OCI-LY1 (cell line): ENCODE measurements at regions not wholly inside any gene's neighbourhood (a gene's known extent, or its start where the extent isn't known, plus 50 kb on each side); places are given as distances from the start of the nearest gene placed in this dataset.

ENCODE experiments used
- H2AFZ ChIP-seq: fragments of 200-600 bp; sonication (generic), shearing (Covaris generic); 2 replicates; pipeline ENCODE4 v1.6.0; 2014; ENCODE audit warnings: antibody characterized with exemption, mild to moderate bottlenecking, low read length
- H3F3A ChIP-seq: fragments of 200-600 bp; sonication (generic), shearing (Covaris generic); 2 replicates; pipeline ENCODE4 v1.6.0; 2014; ENCODE audit warnings: mild to moderate bottlenecking, antibody characterized with exemption, low read length, moderate library complexity; ENCODE audit not compliant: insufficient read depth
- H3K27ac ChIP-seq: fragments of 200-600 bp; sonication (generic); 2 replicates; pipeline ENCODE4 v1.5.1; 2014; ENCODE audit warnings: low read length, mixed run types, mild to moderate bottlenecking, low read depth; ENCODE audit not compliant: poor library complexity, severe bottlenecking
- H3K27me3 ChIP-seq: fragments of 200-600 bp; sonication (generic); 2 replicates; pipeline ENCODE4 v1.6.0; 2014; ENCODE audit warnings: antibody characterized with exemption, mild to moderate bottlenecking, low read length, moderate library complexity; ENCODE audit not compliant: insufficient read depth
- H3K36me3 ChIP-seq: fragments of 200-600 bp; sonication (generic); 2 replicates; pipeline ENCODE4 v1.6.1; 2014; ENCODE audit warnings: mild to moderate bottlenecking, antibody characterized with exemption, low read length, moderate library complexity, mixed read lengths; ENCODE audit not compliant: insufficient read depth
- H3K4me1 ChIP-seq: fragments of 200-600 bp; sonication (generic); 2 replicates; pipeline ENCODE4 v1.5.1; 2014; ENCODE audit warnings: mild to moderate bottlenecking, low read length, moderate library complexity; ENCODE audit not compliant: insufficient read depth, severe bottlenecking
- H3K4me2 ChIP-seq: fragments of 200-600 bp; sonication (generic), shearing (Covaris generic); 2 replicates; pipeline ENCODE4 v1.6.1; 2014; ENCODE audit warnings: low read length
- H3K4me3 ChIP-seq: fragments of 200-600 bp; sonication (generic); 2 replicates; pipeline ENCODE4 v1.5.1; 2014; ENCODE audit warnings: low read length, low read depth, mild to moderate bottlenecking, mixed read lengths; ENCODE audit not compliant: poor library complexity, severe bottlenecking
- H3K79me2 ChIP-seq: fragments of 200-600 bp; shearing (Covaris generic); 2 replicates; pipeline ENCODE4 v1.6.1; 2016; ENCODE audit warnings: mixed run types, low read length, mixed read lengths; ENCODE audit not compliant: insufficient read depth
- H3K9ac ChIP-seq: fragments of 200-600 bp; sonication (generic), shearing (Covaris generic); 2 replicates; pipeline ENCODE4 v1.6.1; 2014; ENCODE audit warnings: mild to moderate bottlenecking, low read length, mixed read lengths
- H3K9me2 ChIP-seq: fragments of 200-600 bp; sonication (generic), shearing (Covaris generic); 2 replicates; pipeline ENCODE4 v1.6.1; 2014; ENCODE audit warnings: low read depth, mild to moderate bottlenecking, low read length, mixed read lengths
- H3K9me3 ChIP-seq: fragments of 200-600 bp; shearing (Covaris generic); 2 replicates; pipeline ENCODE4 v1.6.1; 2014; ENCODE audit warnings: low read length, mixed read lengths
- H4K20me1 ChIP-seq: fragments of 200-600 bp; sonication (generic), shearing (Covaris generic); 2 replicates; pipeline ENCODE4 v1.6.0; 2016; ENCODE audit warnings: mild to moderate bottlenecking, low read length; ENCODE audit not compliant: insufficient read depth
- CTCF ChIP-seq: fragments of 200-600 bp; sonication (generic), shearing (Covaris generic); IDR thresholded peaks from 2 replicates; pipeline ENCODE4 v1.5.1; 2017; ENCODE audit warnings: mild to moderate bottlenecking, antibody characterized with exemption, low read length, moderate library complexity, mixed read lengths
- EZH2 ChIP-seq: fragments of 200-600 bp; sonication (generic), shearing (Covaris generic); IDR thresholded peaks from 2 replicates; pipeline ENCODE4 v1.8.0; 2017; ENCODE audit warnings: borderline replicate concordance, mixed run types, mild to moderate bottlenecking, antibody characterized with exemption, low read length, moderate library complexity, mixed read lengths

GRCh38 chr7:112619343-112619742 is 138.6 kb downstream of the LSMEM1 start:
- no peak overlapping the region for H3K27ac ChIP-seq
- H3K4me3 ChIP-seq, result no peak overlapping the region
- no peaks in the 10 kb centered on the region for H4K20me1 ChIP-seq
- no peaks in the 10 kb centered on the region for H3K27me3 ChIP-seq
- H3K4me2 ChIP-seq, result no peak overlapping the region
- no peaks in the 10 kb centered on the region for H3F3A ChIP-seq
- no peaks in the 10 kb centered on the region for H3K9me2 ChIP-seq
- H3K9me3 ChIP-seq, result no peaks in the 10 kb centered on the region
- H3K36me3 ChIP-seq, result no peaks in the 10 kb centered on the region
- no peak overlapping the region for H2AFZ ChIP-seq
- H3K9ac ChIP-seq, result no peak overlapping the region
- H3K79me2 ChIP-seq, result no peaks in the 10 kb centered on the region
- H3K4me1 ChIP-seq, result no peaks in the 10 kb centered on the region
- no peak for TF ChIP-seq EZH2
- no peak for TF ChIP-seq CTCF

GRCh38 chr7:112622159-112622715 is 141.4 kb downstream of the LSMEM1 start:
- H3K4me1 ChIP-seq, result no peaks in the 10 kb centered on the region
- TF ChIP-seq CTCF, result no peak
- TF ChIP-seq EZH2, result no peak
- H3K9ac ChIP-seq, result no peak overlapping the region
- no peaks in the 10 kb centered on the region for H3K79me2 ChIP-seq
- no peaks in the 10 kb centered on the region; the same call in 1 of the 2 replicates for H3F3A ChIP-seq
- no peak overlapping the region for H3K4me2 ChIP-seq
- H3K27me3 ChIP-seq, result no peaks in the 10 kb centered on the region
- H3K4me3 ChIP-seq, result no peak overlapping the region
- no peak overlapping the region for H3K27ac ChIP-seq
- H3K36me3 ChIP-seq, result no peaks in the 10 kb centered on the region
- H3K9me3 ChIP-seq, result no peaks in the 10 kb centered on the region
- H4K20me1 ChIP-seq, result no peaks in the 10 kb centered on the region
- no peak overlapping the region for H2AFZ ChIP-seq
- no peaks in the 10 kb centered on the region for H3K9me2 ChIP-seq

- no peaks in the 10 kb centered on the region for H3K9me2 ChIP-seq
- no peaks in the 10 kb centered on the region for H3K79me2 ChIP-seq
- H3F3A ChIP-seq, result no peaks in the 10 kb centered on the region; the same call in 1 of the 2 replicates
- H3K4me3 ChIP-seq, result no peak overlapping the region
- H3K27me3 ChIP-seq, result no peaks in the 10 kb centered on the region
- H3K27ac ChIP-seq, result no peak overlapping the region
- H2AFZ ChIP-seq, result no peak overlapping the region
- no peak overlapping the region for H3K9ac ChIP-seq
- H3K36me3 ChIP-seq, result no peaks in the 10 kb centered on the region
- H3K9me3 ChIP-seq, result no peaks in the 10 kb centered on the region
- H3K4me1 ChIP-seq, result no peaks in the 10 kb centered on the region
- TF ChIP-seq CTCF (no peak), EZH2 (no peak)
- H4K20me1 ChIP-seq, result no peaks in the 10 kb centered on the region
- H3K4me2 ChIP-seq, result no peak overlapping the region
Observed at GRCh38 chr7:112624416-112624815, 143.6 kb downstream of the LSMEM1 start.
